ENCODE measurements at regions not wholly inside any gene's neighbourhood (a gene's known extent, or its start where the extent isn't known, plus 50 kb on each side); places are given as distances from the start of the nearest gene placed in this dataset.

DNA sequence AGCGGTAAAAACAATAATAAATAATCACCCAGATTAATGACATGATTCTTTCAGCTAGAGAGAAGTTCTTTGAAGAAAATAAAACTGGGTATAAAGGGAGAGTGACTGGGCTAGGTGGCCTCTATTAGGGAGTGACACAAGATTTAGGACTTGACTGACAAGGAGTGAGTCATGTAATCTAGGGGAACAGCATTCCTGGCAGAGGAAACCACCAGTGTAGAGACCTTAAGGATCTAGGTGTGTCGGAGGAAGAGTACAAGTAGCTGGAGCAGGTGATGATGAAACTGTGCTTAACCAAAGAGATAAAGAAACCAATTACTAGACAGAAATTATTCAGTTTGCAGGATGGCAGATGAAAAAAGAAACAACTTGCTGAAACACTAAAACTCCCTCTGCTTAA lies 248.0 kb downstream of the RFC3 start:
- TF ChIP-seq, protein P1, sequence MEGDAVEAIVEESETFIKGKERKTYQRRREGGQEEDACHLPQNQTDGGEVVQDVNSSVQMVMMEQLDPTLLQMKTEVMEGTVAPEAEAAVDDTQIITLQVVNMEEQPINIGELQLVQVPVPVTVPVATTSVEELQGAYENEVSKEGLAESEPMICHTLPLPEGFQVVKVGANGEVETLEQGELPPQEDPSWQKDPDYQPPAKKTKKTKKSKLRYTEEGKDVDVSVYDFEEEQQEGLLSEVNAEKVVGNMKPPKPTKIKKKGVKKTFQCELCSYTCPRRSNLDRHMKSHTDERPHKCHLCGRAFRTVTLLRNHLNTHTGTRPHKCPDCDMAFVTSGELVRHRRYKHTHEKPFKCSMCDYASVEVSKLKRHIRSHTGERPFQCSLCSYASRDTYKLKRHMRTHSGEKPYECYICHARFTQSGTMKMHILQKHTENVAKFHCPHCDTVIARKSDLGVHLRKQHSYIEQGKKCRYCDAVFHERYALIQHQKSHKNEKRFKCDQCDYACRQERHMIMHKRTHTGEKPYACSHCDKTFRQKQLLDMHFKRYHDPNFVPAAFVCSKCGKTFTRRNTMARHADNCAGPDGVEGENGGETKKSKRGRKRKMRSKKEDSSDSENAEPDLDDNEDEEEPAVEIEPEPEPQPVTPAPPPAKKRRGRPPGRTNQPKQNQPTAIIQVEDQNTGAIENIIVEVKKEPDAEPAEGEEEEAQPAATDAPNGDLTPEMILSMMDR (IDR thresholded peaks at IDR 0.05): no peak
- no peak for TF ChIP-seq EZH2 (IDR thresholded peaks at IDR 0.05; ENCODE audit: borderline replicate concordance, insufficient read depth, low read depth, low read length, poor library complexity, severe bottlenecking)
